T-cell (primary cell): ENCODE measurements at regions not wholly inside any gene's neighbourhood (a gene's known extent, or its start where the extent isn't known, plus 50 kb on each side); places are given as distances from the start of the nearest gene placed in this dataset.

Source experiments
- ATAC-seq, 4 experiments: fragments of 200-7000 bp in 3 of 4; fragments of 150-1000 bp in 1 of 4; cut with Tn5 transposase; replicated peaks in 1 of 4; 1 replicate in 3 of 4; 2 replicates in 1 of 4; pipeline ENCODE4 v1.10.0; 2021; ENCODE audit warnings: moderate library complexity in 3 of 4, mild to moderate bottlenecking in 2 of 4, moderate number of reproducible peaks in 1 of 4
- CTCF ChIA-PET, 2 donors: fragments of 300-600 bp; sonication (Branson Sonifier 250); formaldehyde crosslinking; loops; one replicate each; lab custom pipeline; 2022; ENCODE audit warnings: antibody characterized with exemption in 2 of 2; lab: Charles Lee
- POLR2A ChIA-PET, 2 donors: fragments of 300-600 bp; sonication (Branson Sonifier 250); formaldehyde crosslinking; loops; one replicate each; lab custom pipeline; 2022; ENCODE audit warnings: antibody characterized with exemption in 2 of 2; lab: Charles Lee
- DNase-seq, 35 experiments: peaks; one replicate each; pipeline versions ENCODE4 v3.0.0 to v3.0.0-alpha.2; 2013 to 2023
- H3K27ac ChIP-seq: one replicate; pipeline ENCODE4 v1.5.1; 2013; ENCODE audit warnings: low read length
- H3K27me3 ChIP-seq, 2 experiments: replicated peaks in 1 of 2; 1 replicate in 1 of 2; 2 replicates in 1 of 2; pipeline versions ENCODE4 v1.6.1 to v1.7.0; 2013; ENCODE audit warnings: low read length in 1 of 2, mixed read lengths in 1 of 2; ENCODE audit not compliant: control insufficient read depth in 2 of 2, insufficient read depth in 2 of 2; ENCODE audit errors: extremely low read depth in 1 of 2
- H3K36me3 ChIP-seq, 2 donors: 1 replicate in 1 of 2; 2 replicates in 1 of 2; pipeline versions ENCODE4 v1.6.1 to v1.7.0; 2013; ENCODE audit warnings: low read length in 1 of 2; ENCODE audit not compliant: control insufficient read depth in 2 of 2, insufficient read depth in 1 of 2; ENCODE audit errors: extremely low read depth in 1 of 2
- H3K4me1 ChIP-seq, 2 experiments: 1 replicate in 1 of 2; 2 replicates in 1 of 2; pipeline versions ENCODE4 v1.6.1 to v1.7.0; 2013; ENCODE audit warnings: low read length in 2 of 2, mixed read lengths in 1 of 2; ENCODE audit not compliant: insufficient read depth in 2 of 2, control insufficient read depth in 1 of 2; ENCODE audit errors: extremely low read depth in 1 of 2
- H3K4me3 ChIP-seq, 2 donors: 1 replicate in 1 of 2; 2 replicates in 1 of 2; pipeline versions ENCODE4 v1.5.1 to v1.7.0; 2013; ENCODE audit warnings: mild to moderate bottlenecking in 2 of 2, low read length in 1 of 2, moderate library complexity in 1 of 2; ENCODE audit not compliant: control insufficient read depth in 1 of 2; ENCODE audit errors: extremely low read depth in 1 of 2
- H3K9me3 ChIP-seq: 2 replicates; pipeline ENCODE4 v1.7.0; 2013
- H3K27ac Mint-ChIP-seq, 2 donors: one replicate each; pipeline ENCODE4 v1.8.0; 2020 to 2021; ENCODE audit warnings: mild to moderate bottlenecking in 2 of 2, mixed read lengths in 2 of 2
- H3K27me3 Mint-ChIP-seq, 2 donors: one replicate each; pipeline ENCODE4 v1.8.0; 2021 to 2022; ENCODE audit warnings: mixed read lengths in 2 of 2
- H3K36me3 Mint-ChIP-seq: one replicate; pipeline ENCODE4 v1.8.0; 2021; ENCODE audit warnings: mixed read lengths
- H3K4me1 Mint-ChIP-seq, 3 donors: one replicate each; pipeline ENCODE4 v1.8.0; 2020 to 2022; ENCODE audit warnings: mixed read lengths in 3 of 3, mild to moderate bottlenecking in 1 of 3
- H3K4me3 Mint-ChIP-seq, 3 donors: one replicate each; pipeline ENCODE4 v1.8.0; 2020 to 2022; ENCODE audit warnings: mild to moderate bottlenecking in 3 of 3, mixed read lengths in 3 of 3, moderate library complexity in 3 of 3
- H3K9me3 Mint-ChIP-seq, 3 donors: one replicate each; pipeline ENCODE4 v1.8.0; 2020 to 2022; ENCODE audit warnings: mixed read lengths in 3 of 3
- WGBS: methylation state at CpG from one replicate; pipeline ENCODE4 v1.1.5; 2013; ENCODE audit warnings: missing lambda C conversion rate; ENCODE audit not compliant: insufficient coverage; 5-methylcytosine and 5-hydroxymethylcytosine counted together

GRCh38 chr12:94707892-94708291, 57.5 kb upstream of the TMCC3 start:
- H3K27ac Mint-ChIP-seq = no peak overlapping the region
- H3K4me1 Mint-ChIP-seq = peaks cover 0 to 3% (median 0%) of the 10 kb centered on the region in 3 donors
- Histone ChIP-seq H3K36me3 (no peaks in the 10 kb centered on the region), H3K27ac (no peak overlapping the region), H3K9me3 (no peaks in the 10 kb centered on the region), H3K4me1 (no peaks in the 10 kb centered on the region), H3K4me3 (no peak overlapping the region), H3K27me3 (peaks cover 0 to 2% of the 10 kb centered on the region in 2 experiments)
- peaks cover 0 to 1% of the 10 kb centered on the region in 2 donors for H3K27me3 Mint-ChIP-seq
- ChIA-PET CTCF (interaction anchor here in 1 of 2 donors (0.9 kb wide), 1 partner anchor 67 kb away, joined by 3 read pairs; no protein-coding TSS in a partner anchor), POLR2A (interaction anchor here in 1 of 2 donors (0.7 kb wide), 1 partner anchor 64 kb away, joined by 3 read pairs; no protein-coding TSS in a partner anchor)
- H3K4me3 Mint-ChIP-seq = no peak overlapping the region
- H3K9me3 Mint-ChIP-seq = no peaks in the 10 kb centered on the region
- ATAC-seq (no peak), DNase-seq (no peak)
- no peaks in the 10 kb centered on the region for H3K36me3 Mint-ChIP-seq
- WGBS = 47% methylated on average over 3 of the region's 9 CpGs

GRCh38 chr12:94707036-94707435, 56.7 kb upstream of the TMCC3 start:
- Mint-ChIP-seq H3K27ac (no peak overlapping the region), H3K36me3 (no peaks in the 10 kb centered on the region), H3K27me3 (peaks cover 1 to 5% of the 10 kb centered on the region in 2 donors), H3K9me3 (no peaks in the 10 kb centered on the region), H3K4me1 (peaks cover 0 to 3% (median 0%) of the 10 kb centered on the region in 3 donors), H3K4me3 (no peak overlapping the region)
- ATAC-seq (no peak), DNase-seq (no peak)
- Histone ChIP-seq H3K4me1 (no peaks in the 10 kb centered on the region), H3K9me3 (no peaks in the 10 kb centered on the region), H3K36me3 (no peaks in the 10 kb centered on the region), H3K4me3 (no peak overlapping the region), H3K27me3 (peaks cover 0 to 2% of the 10 kb centered on the region in 2 experiments), H3K27ac (no peak overlapping the region)
- WGBS = 80% methylated on average over 1 of the region's 3 CpGs
- CTCF ChIA-PET = no interaction called here
- POLR2A ChIA-PET = interaction anchor here in 1 of 2 donors (0.7 kb wide), 1 partner anchor 65 kb away, joined by 3 read pairs; no protein-coding TSS in a partner anchor

GRCh38 chr12:94706250-94706661, 55.9 kb upstream of the TMCC3 start:
- POLR2A ChIA-PET = no interaction called here
- Histone ChIP-seq H3K9me3 (no peaks in the 10 kb centered on the region), H3K36me3 (no peaks in the 10 kb centered on the region), H3K4me1 (no peaks in the 10 kb centered on the region), H3K4me3 (no peak overlapping the region), H3K27ac (no peak overlapping the region), H3K27me3 (peaks cover 0 to 2% of the 10 kb centered on the region in 2 experiments)
- Mint-ChIP-seq H3K36me3 (no peaks in the 10 kb centered on the region), H3K9me3 (no peaks in the 10 kb centered on the region), H3K27me3 (peaks cover 2 to 9% of the 10 kb centered on the region in 2 donors), H3K4me3 (no peak overlapping the region), H3K4me1 (peaks cover 0 to 3% (median 0%) of the 10 kb centered on the region in 3 donors), H3K27ac (no peak overlapping the region)
- no CpG with 5 or more reads among the region's 4 CpGs for WGBS
- ATAC-seq (no peak), DNase-seq (no peak)
- CTCF ChIA-PET = no interaction called here

GRCh38 chr12:94705676-94706075, 55.3 kb upstream of the TMCC3 start:
- Mint-ChIP-seq H3K4me3 (no peak overlapping the region), H3K9me3 (no peaks in the 10 kb centered on the region), H3K4me1 (peaks cover 0 to 3% (median 0%) of the 10 kb centered on the region in 3 donors), H3K36me3 (no peaks in the 10 kb centered on the region), H3K27me3 (peaks cover 1 to 9% of the 10 kb centered on the region in 2 donors), H3K27ac (no peak overlapping the region)
- DNase-seq (no peak), ATAC-seq (no peak)
- H3K4me3 ChIP-seq = no peak overlapping the region
- peaks cover 0 to 2% of the 10 kb centered on the region in 2 experiments for H3K27me3 ChIP-seq
- H3K27ac ChIP-seq = no peak overlapping the region
- 86% methylated on average over 3 of the region's 4 CpGs for WGBS
- ChIA-PET CTCF (no interaction called here), POLR2A (no interaction called here)
- no peaks in the 10 kb centered on the region for H3K9me3 ChIP-seq
- H3K36me3 ChIP-seq = no peaks in the 10 kb centered on the region
- no peaks in the 10 kb centered on the region for H3K4me1 ChIP-seq

GRCh38 chr12:94704452-94705306, 54.3 kb upstream of the TMCC3 start:
- Histone ChIP-seq H3K4me1 (no peaks in the 10 kb centered on the region), H3K36me3 (no peaks in the 10 kb centered on the region), H3K27ac (no peak overlapping the region), H3K9me3 (no peaks in the 10 kb centered on the region), H3K4me3 (no peak overlapping the region), H3K27me3 (no peaks in the 10 kb centered on the region)
- ChIA-PET POLR2A (interaction anchor here in 1 of 2 donors (0.6 kb wide), 1 partner anchor 64 kb away, joined by 3 read pairs; no protein-coding TSS in a partner anchor), CTCF (no interaction called here)
- Mint-ChIP-seq H3K27me3 (peaks cover 1 to 9% of the 10 kb centered on the region in 2 donors), H3K4me3 (no peak overlapping the region), H3K36me3 (no peaks in the 10 kb centered on the region), H3K9me3 (no peaks in the 10 kb centered on the region), H3K27ac (no peak overlapping the region), H3K4me1 (peaks cover 0 to 3% (median 0%) of the 10 kb centered on the region in 3 donors)
- peak in 1 of 35 experiments; percentile 15 for DNase-seq
- 69% methylated on average over 5 of the region's 9 CpGs for WGBS
- no peak for ATAC-seq

GRCh38 chr12:94702696-94703095, 52.3 kb upstream of the TMCC3 start:
- ChIA-PET POLR2A (no interaction called here), CTCF (no interaction called here)
- H3K27ac ChIP-seq = no peak overlapping the region
- H3K9me3 Mint-ChIP-seq = no peaks in the 10 kb centered on the region
- no peaks in the 10 kb centered on the region for H3K27me3 ChIP-seq
- no peak overlapping the region for H3K4me3 ChIP-seq
- H3K27ac Mint-ChIP-seq = no peak overlapping the region
- WGBS = no CpG with 5 or more reads among the region's 4 CpGs
- no peaks in the 10 kb centered on the region for H3K9me3 ChIP-seq
- H3K4me1 ChIP-seq = no peaks in the 10 kb centered on the region
- ATAC-seq (no peak), DNase-seq (no peak)
- H3K36me3 ChIP-seq = no peaks in the 10 kb centered on the region
- H3K27me3 Mint-ChIP-seq = peaks cover 6 to 12% of the 10 kb centered on the region in 2 donors
- H3K36me3 Mint-ChIP-seq = no peaks in the 10 kb centered on the region
- H3K4me1 Mint-ChIP-seq = peaks cover 0 to 3% (median 0%) of the 10 kb centered on the region in 3 donors
- no peak overlapping the region for H3K4me3 Mint-ChIP-seq
